Progenitor cell of endocrine pancreas (in vitro differentiated cells): ENCODE measurements at regions not wholly inside any gene's neighbourhood (a gene's known extent, or its start where the extent isn't known, plus 50 kb on each side); places are given as distances from the start of the nearest gene placed in this dataset.

Experiments used
- DNase-seq: peaks from one replicate; pipeline ENCODE4 v3.0.0; 2021; ENCODE audit warnings: low spot score; ENCODE audit not compliant: unreplicated experiment
- H3K27ac Mint-ChIP-seq: 2 replicates; pipeline ENCODE4 v1.8.0; 2021; ENCODE audit warnings: mild to moderate bottlenecking, moderate library complexity, mixed read lengths
- H3K27me3 Mint-ChIP-seq: 2 replicates; pipeline ENCODE4 v1.8.0; 2021; ENCODE audit warnings: mixed read lengths
- H3K36me3 Mint-ChIP-seq: 2 replicates; pipeline ENCODE4 v1.8.0; 2022; ENCODE audit warnings: mixed read lengths; ENCODE audit not compliant: insufficient read depth
- H3K4me1 Mint-ChIP-seq: 2 replicates; pipeline ENCODE4 v1.8.0; 2021; ENCODE audit warnings: low read depth, mixed read lengths
- H3K4me3 Mint-ChIP-seq: 2 replicates; pipeline ENCODE4 v1.8.0; 2021; ENCODE audit warnings: low read depth, mild to moderate bottlenecking, moderate library complexity, mixed read lengths
- H3K9me3 Mint-ChIP-seq: 2 replicates; pipeline ENCODE4 v1.8.0; 2021; ENCODE audit warnings: low read depth, mixed read lengths
- TF ChIP-seq, protein P1 (sequence below): fragments of 200-600 bp; sonication (generic); IDR thresholded peaks from one replicate; pipeline ENCODE4 v1.5.0; 2021; ENCODE audit warnings: antibody characterized with exemption, mild to moderate bottlenecking; ENCODE audit not compliant: unreplicated experiment

- TF ChIP-seq, protein P1, sequence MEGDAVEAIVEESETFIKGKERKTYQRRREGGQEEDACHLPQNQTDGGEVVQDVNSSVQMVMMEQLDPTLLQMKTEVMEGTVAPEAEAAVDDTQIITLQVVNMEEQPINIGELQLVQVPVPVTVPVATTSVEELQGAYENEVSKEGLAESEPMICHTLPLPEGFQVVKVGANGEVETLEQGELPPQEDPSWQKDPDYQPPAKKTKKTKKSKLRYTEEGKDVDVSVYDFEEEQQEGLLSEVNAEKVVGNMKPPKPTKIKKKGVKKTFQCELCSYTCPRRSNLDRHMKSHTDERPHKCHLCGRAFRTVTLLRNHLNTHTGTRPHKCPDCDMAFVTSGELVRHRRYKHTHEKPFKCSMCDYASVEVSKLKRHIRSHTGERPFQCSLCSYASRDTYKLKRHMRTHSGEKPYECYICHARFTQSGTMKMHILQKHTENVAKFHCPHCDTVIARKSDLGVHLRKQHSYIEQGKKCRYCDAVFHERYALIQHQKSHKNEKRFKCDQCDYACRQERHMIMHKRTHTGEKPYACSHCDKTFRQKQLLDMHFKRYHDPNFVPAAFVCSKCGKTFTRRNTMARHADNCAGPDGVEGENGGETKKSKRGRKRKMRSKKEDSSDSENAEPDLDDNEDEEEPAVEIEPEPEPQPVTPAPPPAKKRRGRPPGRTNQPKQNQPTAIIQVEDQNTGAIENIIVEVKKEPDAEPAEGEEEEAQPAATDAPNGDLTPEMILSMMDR, result no peak
- no peak for DNase-seq
- Mint-ChIP-seq H3K4me3 (no peak overlapping the region), H3K36me3 (peaks cover 2% of the 10 kb centered on the region), H3K27ac (no peak overlapping the region), H3K4me1 (peaks cover 30% of the 10 kb centered on the region), H3K27me3 (peaks cover 4% of the 10 kb centered on the region), H3K9me3 (peaks cover 6% of the 10 kb centered on the region)
Observed at GRCh38 chr15:98412852-98413251, 235.5 kb upstream of the IGF1R start.

- H3K9me3 Mint-ChIP-seq, result peaks cover 6% of the 10 kb centered on the region
- H3K27ac Mint-ChIP-seq, result no peak overlapping the region
- H3K36me3 Mint-ChIP-seq, result peaks cover 2% of the 10 kb centered on the region
- no peak overlapping the region for H3K4me3 Mint-ChIP-seq
- no peak for DNase-seq
- peaks cover 19% of the 10 kb centered on the region for H3K4me1 Mint-ChIP-seq
- TF ChIP-seq, protein P1, result no peak
- H3K27me3 Mint-ChIP-seq, result peaks cover 8% of the 10 kb centered on the region
Observed at GRCh38 chr15:98413933-98414546, 234.3 kb upstream of the IGF1R start.

DNA sequence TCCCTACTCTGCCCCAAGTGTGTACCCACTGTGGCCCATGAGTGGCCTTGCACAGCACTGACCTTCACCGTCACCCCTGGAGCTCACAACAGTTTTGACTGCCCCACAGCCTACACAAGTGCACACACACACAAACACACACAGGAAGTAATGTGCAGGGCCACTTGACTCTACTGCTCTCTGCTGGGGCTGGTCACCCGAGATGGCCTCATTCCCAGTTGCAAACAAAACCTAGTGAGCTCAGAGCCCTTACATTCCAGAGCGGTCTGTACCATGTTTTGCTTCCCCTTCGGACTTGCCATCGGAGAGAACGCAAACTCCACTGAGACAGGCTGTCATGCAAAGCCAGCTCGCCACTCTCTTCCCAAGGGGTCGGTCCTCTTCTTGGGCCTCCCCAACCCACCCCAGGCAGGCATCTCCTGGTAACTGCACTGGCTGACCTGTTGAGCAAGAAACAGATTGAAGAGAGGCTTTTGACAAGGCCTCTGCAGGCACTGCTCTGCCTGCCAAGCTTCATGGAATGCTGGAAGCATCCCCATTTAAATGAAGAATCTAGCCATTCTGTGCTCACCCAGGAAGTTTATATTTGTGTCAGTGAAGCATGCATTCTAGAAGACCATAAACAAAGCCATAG lies 232.0 kb upstream of the IGF1R start:
- Mint-ChIP-seq H3K27ac (peak overlapping the region; percentile 35), H3K9me3 (peaks cover 3% of the 10 kb centered on the region), H3K27me3 (peaks cover 18% of the 10 kb centered on the region), H3K4me3 (no peak overlapping the region), H3K4me1 (peaks cover 13% of the 10 kb centered on the region), H3K36me3 (peaks cover 2% of the 10 kb centered on the region)
- DNase-seq, result no peak
- TF ChIP-seq, protein P1, result no peak

GRCh38 chr15:98417346-98417745 lies 231.0 kb upstream of the IGF1R start:
- Mint-ChIP-seq H3K27me3 (peaks cover 28% of the 10 kb centered on the region), H3K4me1 (peaks cover 7% of the 10 kb centered on the region), H3K4me3 (no peak overlapping the region), H3K9me3 (peaks cover 3% of the 10 kb centered on the region), H3K36me3 (no peaks in the 10 kb centered on the region), H3K27ac (no peak overlapping the region)
- no peak for DNase-seq
- TF ChIP-seq, protein P1, result no peak

GRCh38 chr15:98418122-98418521 lies 230.2 kb upstream of the IGF1R start:
- no peak for DNase-seq
- Mint-ChIP-seq H3K27me3 (peaks cover 35% of the 10 kb centered on the region), H3K36me3 (no peaks in the 10 kb centered on the region), H3K4me3 (no peak overlapping the region), H3K4me1 (peaks cover 7% of the 10 kb centered on the region), H3K9me3 (peaks cover 3% of the 10 kb centered on the region), H3K27ac (no peak overlapping the region)
- TF ChIP-seq, protein P1, result no peak
